ENCODE measurements at regions not wholly inside any gene's neighbourhood (a gene's known extent, or its start where the extent isn't known, plus 50 kb on each side); places are given as distances from the start of the nearest gene placed in this dataset.

DNA sequence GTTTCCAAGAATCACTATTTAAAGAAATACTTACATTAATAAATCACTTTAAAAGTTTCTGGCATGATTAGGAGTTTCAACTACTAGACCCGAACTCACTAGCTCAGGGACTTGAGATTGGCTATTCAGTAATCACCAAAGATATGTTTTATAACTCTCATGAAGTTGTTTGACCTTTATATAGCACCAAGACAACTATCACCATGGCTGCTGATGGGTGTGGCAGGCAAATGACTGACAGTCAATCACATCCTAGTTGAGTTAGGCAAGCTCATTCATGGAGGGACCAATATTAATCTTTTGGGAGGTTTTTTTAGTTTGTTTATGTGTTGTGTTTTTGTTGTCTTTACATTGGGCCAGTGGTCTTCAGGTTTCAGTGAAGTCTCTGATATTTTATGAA, 376.3 kb upstream of the C1orf87 start:
- DNase-seq (ENCODE audit: low spot score), result no peak

DNA sequence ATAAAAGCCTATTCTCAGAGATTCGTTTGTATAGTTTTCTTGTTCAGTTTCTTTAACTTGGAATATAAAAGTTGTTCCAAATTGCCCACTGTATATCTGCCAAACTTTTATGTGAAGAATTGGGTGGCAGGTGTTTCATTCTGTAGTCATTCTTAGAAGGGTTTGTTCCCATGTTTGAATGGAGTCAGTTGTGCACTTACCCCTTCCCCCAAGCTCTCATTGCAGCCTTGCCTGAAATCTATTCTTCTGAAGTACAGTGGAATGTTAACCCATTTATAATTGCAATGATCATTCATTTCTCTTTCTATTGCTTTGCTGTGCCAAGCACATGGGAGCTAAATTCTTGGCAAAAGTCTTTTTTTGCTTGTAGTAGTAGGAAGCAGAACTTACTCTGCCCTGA, 375.3 kb upstream of the C1orf87 start:
- intact Hi-C loops (cut with DNase I), result no loop called here

More for the DNA sequence above, 376.3 kb upstream of the C1orf87 start:
- intact Hi-C loops (cut with DNase I), result no loop called here

DNA sequence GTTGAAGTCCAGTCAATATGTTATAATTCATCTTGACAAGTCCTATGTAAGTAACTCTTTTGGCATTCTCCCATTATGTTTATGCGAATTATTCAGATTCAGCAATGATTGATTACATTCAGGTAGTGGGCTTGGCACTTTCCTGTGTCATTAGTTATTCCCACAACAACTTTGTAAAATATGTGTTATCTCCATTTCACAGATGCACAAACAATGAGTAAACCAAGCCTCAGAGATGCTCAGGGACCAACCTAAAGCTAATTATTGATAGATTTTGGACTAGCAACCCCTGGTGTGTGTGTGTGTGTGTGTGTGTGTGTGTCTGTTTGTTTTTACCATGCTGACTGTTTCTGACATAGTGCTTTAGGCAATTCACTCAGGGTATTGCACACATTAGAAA, 371.1 kb upstream of the C1orf87 start:
- intact Hi-C loops (cut with DNase I), result no loop called here
- no peak for DNase-seq (ENCODE audit: low spot score)

More for the DNA sequence above, 375.3 kb upstream of the C1orf87 start:
- no peak for DNase-seq (ENCODE audit: low spot score)

DNA sequence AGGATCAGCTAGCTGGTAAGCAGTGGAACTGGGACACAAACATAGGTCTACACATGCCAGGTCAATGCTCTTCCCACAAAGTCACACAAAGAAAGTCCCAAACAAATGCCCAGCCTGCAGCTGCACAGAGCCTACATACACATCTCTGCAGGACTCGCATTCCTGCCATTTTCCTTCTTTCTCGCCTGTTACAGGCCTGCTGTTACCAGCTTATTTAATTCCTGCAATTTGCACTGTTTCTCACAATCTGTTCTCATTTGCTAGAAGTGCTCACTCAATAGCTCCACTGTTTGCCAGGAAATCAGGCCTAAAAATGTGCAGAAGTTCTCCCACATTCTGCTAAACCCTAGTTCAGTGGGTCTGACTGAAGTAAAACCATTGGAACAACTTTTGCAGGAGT, 362.6 kb upstream of the C1orf87 start:
- DNase-seq (ENCODE audit: low spot score), result no peak
- intact Hi-C loops (cut with DNase I), result no loop called here

DNA sequence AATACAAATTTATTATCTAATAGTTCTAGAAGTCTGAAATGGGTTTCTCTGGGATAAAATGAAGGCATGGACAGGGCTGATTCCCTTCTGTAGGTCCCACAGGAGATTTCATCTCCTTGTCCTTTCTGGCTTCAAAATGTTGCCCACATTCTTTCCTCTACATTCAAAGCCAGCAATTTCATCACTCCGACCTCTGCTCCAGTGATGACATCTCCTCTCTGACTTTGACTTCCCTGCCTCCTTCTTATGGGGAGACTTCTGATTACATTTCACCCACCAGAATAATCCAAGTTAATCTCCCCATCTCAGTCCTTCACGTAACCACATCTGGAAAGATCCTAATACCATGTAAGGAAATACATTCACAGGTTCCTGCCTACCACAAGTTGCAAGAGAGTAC, 358.0 kb upstream of the C1orf87 start:
- intact Hi-C loops (cut with DNase I), result no loop called here
- DNase-seq (ENCODE audit: low spot score), result no peak

DNA sequence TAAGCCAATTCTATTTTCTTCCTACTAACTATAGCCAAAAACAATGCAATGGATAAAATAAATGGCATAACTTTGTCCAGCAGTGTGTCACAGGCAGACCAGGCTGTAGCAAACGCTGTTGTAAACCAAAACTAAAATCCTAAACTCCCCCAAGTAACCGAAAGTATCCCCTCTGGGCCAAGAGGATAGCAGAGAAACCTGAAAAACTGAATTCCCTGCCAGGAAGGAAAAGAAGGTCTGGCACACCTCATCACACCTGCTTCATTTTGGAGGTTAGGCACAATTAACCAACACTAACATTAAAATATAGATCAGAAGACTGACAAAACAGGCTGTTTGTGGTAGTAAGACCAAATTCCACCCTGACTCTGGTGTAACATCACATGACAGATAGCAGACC, 356.8 kb upstream of the C1orf87 start:
- intact Hi-C loops (cut with DNase I), result no loop called here
- no peak for DNase-seq (ENCODE audit: low spot score)

DNA sequence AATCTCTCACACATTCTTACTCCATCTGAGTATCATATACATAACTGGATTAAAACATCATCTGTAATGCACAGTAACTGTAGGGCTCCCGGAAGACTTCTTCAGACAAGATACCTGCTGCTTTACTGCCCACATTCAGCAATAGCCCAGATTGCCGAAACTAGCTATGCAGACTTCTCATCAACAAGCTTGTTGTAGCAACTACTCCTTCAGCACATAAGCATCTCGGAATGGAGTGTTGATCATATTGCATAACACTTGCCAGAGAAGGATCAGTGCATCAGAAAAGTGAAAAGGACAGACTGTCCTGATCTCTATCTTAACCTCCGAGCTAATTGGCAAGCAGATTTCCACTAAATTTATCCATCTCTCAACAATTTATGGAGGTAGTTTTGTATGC, 354.6 kb upstream of the C1orf87 start:
- intact Hi-C loops (cut with DNase I), result no loop called here
- no peak for DNase-seq (ENCODE audit: low spot score)

DNA sequence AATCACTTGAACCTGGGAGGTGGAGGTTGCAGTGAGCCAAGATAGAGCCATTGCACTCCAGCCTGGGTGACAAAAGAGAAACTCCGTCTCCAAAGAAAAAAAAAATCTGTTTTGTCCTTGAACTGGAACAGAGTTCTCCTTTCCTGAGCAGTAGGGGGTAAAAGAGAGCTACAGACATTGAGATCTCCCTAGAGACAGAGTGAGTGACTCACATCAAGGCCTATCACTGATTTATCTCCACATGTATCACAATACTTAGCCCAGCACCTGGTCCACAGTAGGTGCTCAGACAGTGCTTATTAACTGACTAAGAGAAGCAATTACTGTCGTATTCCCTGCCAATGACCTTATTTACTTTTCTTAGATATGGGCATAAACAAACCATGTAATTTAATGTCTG, 354.1 kb upstream of the C1orf87 start:
- intact Hi-C loops (cut with DNase I), result no loop called here
- DNase-seq (ENCODE audit: low spot score), result no peak

DNA sequence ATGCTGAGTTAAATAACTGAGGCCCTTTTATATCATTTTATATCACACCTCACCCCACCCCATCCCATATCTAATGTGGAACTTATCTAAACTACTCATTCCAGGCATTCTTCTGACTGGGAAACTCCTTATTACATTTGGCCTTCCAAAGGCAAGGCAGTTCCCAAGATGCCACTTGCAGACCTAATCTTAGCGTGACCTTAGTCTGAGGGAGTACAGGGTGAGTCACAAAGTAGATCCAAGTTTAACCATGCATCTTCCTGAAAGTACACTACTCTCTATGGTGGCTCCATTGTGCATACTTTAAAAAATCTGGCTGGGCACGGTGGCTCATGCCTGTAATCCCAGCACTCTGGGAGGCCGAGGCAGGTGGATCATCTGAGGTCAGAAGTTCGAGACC, 353.6 kb upstream of the C1orf87 start:
- intact Hi-C loops (cut with DNase I), result no loop called here
- no peak for DNase-seq (ENCODE audit: low spot score)

DNA sequence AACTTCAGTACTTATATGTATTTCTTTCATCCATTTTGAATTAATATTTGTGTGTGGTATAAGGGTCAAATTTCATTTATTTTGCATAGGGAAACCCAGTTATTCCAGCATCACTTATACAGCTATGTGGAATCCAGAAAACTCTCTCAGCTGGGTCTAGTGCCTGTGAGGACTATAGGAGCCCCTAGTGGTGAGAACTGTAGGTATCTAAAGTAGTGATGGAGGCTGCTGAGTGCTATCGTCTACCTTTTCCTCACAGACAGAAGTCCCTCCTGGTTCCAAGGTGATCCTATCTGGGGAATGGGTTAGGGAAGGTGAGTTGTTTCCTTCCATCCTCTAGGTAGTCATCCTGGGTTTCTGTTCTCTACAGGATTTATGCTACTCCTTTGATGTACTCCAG, 352.0 kb upstream of the C1orf87 start:
- intact Hi-C loops (cut with DNase I), result no loop called here
- DNase-seq (ENCODE audit: low spot score), result no peak

DNA sequence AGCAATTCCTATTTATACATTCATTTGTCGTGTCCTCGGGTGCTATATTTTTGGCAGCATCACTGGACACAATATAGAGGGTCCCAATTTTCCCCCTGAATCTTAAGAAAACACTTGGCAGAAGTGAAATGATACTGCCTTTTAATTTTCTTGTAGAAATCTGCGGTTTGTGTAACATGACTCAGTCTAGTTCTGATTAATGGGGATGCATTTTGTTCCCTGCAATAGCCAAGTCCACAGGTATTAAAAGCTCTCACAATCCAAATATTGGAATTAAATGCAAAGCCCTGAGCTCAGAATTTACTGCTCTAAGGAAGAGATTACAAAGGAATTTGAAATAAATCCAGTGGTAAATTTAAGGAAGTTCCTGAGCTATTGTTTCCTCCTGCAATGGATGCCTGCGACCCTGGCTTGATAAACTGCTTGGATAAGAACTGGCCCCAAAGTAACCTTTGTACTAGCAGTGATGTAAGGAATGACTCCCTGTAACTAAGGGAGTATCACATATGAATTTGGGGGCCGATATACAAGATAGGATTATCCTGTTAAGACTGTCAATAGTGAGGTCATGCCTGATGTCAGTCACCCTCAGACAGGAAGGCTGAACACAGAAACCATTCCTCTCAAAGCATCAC, 349.7 kb upstream of the C1orf87 start:
- intact Hi-C loops (cut with DNase I), result no loop called here
- DNase-seq (ENCODE audit: low spot score), result no peak

DNA sequence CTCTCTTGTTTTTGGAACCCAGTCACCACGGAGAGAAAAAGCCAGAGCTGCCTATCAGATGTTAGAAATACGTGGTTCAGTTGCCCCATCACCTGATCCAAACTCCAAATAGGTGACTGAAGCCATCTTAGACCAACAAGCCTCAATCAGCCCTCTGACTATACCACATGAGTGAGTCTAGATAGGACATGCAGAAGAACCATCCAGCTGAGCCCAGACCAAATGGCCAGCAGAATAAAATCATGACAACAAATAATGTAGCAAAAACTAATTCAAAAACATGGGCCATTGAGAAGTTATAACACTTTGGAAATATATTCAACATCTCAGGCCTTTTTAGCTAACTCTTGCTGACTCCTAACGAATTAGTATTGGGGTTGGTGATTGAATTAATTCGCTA, 348.4 kb upstream of the C1orf87 start:
- no peak for DNase-seq (ENCODE audit: low spot score)
- intact Hi-C loops (cut with DNase I), result no loop called here

DNA sequence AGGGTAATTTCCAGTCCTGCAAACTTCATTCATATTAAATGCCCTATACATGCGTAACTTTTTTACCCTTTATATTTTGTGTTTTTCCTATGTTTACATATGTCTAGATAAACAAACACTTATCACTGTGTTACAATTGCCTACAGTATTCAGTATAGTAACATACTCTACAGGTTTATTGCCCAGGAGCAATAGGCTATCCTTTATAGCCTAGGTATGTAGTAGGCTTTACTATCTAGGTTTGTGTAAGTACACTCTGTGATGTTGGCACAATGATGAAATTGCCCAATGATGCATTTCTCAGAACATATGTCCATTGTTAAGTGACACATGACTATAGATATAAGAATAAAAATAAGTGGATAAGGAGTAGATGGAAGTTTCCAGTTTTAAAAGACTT, 345.5 kb upstream of the C1orf87 start:
- no peak for DNase-seq (ENCODE audit: low spot score)
- intact Hi-C loops (cut with DNase I), result no loop called here

DNA sequence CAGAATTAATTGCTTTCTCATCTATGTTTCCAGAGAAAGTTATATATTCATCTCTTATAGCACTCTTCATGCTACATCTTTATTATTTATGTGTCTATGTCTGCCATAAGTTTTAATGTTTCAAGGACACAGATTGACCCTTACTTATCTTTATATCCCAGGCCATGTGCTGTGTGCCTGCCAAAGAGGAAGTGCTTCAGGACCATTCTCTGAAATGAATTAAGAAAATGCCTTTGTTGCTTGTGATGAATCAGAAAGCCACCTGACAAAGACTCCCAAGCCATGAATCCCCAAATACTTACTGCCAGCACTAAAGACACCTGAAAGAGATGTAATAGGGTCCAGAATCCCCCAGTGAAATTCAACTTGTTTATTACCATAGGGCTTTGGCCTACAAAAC, 342.1 kb upstream of the C1orf87 start:
- intact Hi-C loops (cut with DNase I), result no loop called here
- DNase-seq (ENCODE audit: low spot score), result no peak

DNA sequence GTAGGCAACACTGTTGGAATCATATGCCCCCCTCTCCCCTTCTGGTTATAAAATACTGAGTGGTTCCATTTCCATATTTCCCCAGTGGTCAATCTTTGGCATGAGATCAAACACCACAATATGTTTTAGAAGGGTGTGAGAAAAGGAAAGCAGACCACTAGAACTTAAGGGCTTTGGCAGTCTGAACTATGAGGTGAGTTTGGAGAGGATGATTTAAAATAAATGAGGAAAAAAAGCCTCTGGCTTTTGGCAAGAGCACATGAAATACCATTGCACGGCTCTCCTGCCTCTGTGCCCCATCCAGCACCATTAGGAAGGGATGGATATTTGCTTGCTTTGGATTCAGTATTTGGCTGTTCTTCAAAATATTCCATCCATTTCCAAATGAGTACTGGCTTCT, 339.5 kb upstream of the C1orf87 start:
- DNase-seq (ENCODE audit: low spot score), result no peak
- intact Hi-C loops (cut with DNase I), result no loop called here

DNA sequence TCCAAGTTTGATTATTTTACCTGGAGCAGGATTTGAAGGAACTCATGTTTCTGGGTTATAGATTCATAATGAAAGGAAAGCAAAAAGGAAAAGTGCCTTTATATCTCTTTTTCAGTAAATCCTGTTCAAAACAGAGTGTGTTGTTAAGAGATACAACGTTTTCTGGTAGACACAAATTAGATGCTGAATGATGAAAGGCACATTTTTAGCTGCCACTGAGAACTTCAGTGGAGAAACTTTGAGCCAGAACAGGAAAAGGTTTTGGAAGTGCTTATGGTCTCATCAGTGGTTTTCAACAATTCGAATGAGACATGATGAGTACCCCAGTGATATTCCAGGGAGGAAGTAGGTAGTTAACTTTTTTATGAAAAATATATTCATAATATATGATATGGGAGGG, 338.0 kb upstream of the C1orf87 start:
- intact Hi-C loops (cut with DNase I), result no loop called here
- DNase-seq (ENCODE audit: low spot score), result no peak

DNA sequence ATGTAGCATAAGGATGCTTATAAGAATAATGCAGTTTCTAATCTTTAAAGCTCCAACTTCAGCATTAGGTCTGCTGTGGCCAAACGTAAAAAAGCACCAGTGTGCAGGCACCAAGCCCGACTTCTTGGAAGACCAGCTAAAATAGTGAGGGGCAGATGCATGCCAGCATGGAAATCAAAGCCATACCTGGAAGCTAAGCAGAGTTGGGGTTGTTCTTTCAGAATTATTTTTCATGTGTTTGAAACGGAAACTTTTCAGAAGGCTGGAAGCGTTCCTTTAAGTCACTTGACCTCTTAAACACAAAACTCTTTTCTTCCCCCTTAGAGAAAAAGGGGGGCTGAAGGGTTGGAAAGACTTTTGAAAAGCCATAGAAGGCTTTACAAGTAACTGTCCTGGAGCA, 329.2 kb upstream of the C1orf87 start:
- no peak for DNase-seq (ENCODE audit: low spot score)
- intact Hi-C loops (cut with DNase I), result no loop called here

DNA sequence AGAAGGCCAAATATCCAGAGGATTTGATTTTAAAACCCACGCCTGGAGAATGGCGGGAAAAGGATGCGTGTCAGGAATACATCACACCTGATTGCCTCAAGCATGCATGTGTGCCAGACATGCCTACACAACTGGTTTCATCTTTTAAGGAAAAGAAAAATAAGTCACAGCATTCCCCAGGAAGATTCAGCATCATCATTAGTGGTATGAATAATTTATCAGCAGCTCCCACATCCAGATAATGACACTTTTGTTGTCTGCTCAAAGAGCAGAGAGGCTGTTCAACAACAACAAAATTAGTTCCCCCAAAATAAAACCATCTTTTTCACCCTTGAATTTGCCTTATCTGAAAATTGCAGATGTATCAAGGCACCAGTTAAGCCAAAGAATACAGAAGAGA, 328.6 kb upstream of the C1orf87 start:
- DNase-seq (ENCODE audit: low spot score), result no peak
- intact Hi-C loops (cut with DNase I), result no loop called here

DNA sequence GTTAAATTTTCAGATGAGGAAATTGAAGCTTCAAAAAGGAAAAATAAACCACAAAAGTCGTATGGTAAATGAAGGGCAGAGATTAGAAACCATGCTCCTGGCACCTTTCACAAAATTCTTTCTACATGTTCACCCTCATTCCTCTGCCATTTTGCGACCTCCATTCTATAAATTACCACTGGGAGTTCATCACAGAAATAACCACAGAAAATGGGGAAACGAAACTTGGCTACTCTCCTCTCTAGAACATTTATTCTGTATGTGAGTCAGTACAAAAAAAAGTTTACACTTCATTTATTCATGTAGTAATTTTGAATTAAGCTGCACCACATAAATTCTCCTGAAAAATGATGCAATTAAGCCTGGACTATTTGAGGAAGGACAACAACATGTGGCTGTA, 320.9 kb upstream of the C1orf87 start:
- intact Hi-C loops (cut with DNase I), result no loop called here
- no peak for DNase-seq (ENCODE audit: low spot score)

DNA sequence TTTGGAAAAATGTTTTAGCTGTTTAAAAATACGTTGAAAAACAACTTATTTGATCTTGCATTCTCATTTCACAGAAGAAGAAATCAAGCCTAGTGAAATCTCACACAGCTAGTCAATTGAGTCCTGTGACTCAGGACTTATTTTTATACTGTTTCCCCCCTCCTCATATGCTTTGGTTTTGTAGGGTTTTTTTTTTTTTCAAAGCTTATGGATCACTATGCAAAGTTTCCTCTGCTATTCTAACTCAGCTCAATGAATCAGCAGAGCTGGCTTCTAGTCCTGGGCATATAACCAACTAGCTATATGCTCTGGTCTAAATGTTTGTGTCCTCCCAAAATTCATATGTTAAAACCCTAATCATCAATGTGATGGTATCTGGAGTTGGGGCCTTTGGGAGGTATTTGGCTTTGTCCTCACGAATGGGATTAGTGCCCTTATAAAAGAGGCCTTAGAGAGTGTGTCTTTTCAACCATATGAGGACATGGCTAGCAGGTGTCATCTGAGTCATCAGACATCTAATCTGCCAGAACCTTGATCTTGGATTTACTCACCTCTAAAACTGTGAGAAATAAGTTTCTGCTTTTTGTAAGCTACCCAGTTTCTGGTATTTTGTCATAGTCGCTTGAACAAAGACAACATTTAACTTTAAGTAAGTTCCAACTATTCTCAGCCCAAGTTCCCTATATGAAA, 317.2 kb upstream of the C1orf87 start:
- no peak for DNase-seq (ENCODE audit: low spot score)
- intact Hi-C loops (cut with DNase I), result no loop called here

DNA sequence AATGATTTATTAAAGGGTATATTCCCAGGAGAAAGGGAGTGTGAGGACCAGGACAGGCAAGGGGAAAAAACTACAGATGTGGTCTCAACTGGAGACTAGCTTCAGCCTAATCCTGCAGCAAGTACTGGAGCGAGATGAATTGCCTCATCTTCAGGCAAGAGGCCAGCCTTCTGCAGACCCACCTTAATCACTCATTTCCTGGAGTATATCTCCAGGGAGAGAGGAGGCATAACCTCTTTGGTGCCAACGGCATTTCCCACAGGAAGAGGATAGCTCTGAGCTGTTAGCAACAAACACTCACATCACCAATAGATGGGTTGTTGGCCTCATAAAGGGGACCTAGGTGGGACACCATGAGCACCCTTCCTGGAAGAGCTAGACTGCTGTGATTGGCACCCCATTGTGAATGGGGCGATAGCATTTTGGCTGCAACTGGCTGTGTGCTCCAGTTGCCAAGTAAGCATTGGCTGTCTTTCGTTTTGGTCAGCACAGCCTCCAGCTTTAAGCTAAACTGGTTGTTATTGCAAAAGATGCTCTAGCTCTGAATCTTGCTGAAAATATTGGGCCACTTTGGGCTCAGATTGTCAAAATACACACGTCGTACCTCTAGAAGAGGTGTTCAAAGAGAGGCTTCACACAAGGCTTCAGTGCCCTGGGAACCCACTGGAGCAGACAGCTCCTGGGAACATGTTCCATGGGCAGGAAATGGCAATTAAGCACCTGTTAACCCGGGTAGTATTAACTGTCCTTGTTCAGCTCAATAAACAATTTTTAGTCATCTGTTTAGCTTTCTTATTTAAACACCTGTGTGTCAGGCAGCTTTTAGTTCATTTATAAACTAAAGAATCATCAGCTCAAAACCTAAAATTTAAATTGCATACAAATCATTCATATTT, 314.8 kb upstream of the C1orf87 start:
- DNase-seq (ENCODE audit: low spot score), result no peak
- intact Hi-C loops (cut with DNase I), result no loop called here
